DMS53 treated with DMSO at 0.1 percent for 48 hours (cell line): ENCODE measurements at regions not wholly inside any gene's neighbourhood (a gene's known extent, or its start where the extent isn't known, plus 50 kb on each side); places are given as distances from the start of the nearest gene placed in this dataset.
A peak's percentile ranks its signal among the peaks of the same experiment; 100 is the strongest.
"Not testable (repeated sequence)": the region's sequence is repeated elsewhere in the genome, so short reads cannot be mapped to it uniquely, and the experiment has no call there.

ENCODE experiments used
- DNase-seq: peaks from one replicate; lab custom pipeline; 2025; ENCODE audit not compliant: unreplicated experiment; lab: John Stamatoyannopoulos, UW

DNA sequence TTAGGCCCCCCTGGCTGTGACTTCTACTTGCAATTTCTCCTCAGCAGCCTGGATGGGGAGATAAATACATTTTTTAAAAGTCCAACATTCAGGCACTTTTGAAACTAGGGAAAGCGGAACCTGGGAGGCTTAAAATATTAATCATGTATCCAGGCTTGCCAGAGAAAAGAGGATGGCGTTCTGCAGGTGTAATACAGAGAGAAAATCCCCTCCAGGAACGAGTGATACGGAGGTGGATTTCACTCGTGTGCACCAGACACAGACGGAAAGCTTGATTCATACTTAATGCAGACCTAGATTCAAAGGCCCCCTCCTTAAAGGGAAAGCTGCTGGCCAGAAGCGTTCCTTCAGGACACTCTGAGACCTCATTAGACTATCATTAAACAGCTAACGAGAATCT lies 354.0 kb upstream of the BOD1L1 start:
- no peak for DNase-seq

DNA sequence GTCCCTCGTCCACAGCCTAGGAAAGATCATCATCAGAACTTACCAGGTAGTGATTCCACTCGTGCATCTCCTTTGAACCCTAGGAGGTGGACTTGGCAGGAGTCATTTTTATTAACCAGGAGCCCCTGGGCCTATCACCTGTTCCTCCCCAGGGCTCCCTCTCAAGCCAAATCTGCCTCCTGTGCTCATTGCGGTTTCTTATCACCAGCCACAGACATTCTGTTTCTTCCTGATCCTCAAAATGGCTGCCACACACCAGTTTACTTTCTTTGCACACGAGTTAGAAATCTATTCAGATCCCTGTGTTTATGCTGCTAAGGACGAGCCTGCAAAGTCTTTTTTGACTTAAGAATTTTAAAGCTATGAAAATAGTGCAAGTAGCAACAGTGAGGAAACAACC lies 354.5 kb upstream of the BOD1L1 start:
- DNase-seq, result no peak

DNA sequence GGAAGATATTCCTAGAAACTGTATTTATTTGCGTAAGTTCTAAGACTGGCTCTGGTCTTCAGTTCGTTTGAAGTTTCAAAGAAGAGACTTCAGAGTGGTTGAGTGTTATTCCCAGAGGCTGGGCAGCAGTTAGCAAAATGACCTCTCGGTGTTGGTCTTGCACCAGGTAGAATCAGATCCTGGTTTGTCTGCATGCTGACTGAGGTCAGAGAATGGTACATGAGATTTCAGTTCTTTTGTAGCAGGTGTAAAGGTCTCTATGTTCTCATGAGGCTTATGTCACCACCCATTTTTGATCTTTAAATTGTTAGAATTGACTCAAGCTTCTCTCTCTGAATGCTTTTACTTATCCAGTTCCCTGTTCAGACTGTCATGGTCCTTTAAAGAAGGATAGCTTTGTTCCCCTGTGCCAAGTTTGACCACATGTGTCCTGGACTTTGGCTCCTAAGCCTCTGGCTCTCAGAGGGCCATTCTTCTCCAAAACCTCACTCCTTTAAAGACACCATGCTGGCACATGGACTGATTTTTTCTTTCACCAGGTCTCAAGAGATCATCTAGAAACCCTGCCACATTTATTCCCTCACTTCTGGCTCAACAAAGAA lies 355.8 kb upstream of the BOD1L1 start:
- no peak for DNase-seq

DNA sequence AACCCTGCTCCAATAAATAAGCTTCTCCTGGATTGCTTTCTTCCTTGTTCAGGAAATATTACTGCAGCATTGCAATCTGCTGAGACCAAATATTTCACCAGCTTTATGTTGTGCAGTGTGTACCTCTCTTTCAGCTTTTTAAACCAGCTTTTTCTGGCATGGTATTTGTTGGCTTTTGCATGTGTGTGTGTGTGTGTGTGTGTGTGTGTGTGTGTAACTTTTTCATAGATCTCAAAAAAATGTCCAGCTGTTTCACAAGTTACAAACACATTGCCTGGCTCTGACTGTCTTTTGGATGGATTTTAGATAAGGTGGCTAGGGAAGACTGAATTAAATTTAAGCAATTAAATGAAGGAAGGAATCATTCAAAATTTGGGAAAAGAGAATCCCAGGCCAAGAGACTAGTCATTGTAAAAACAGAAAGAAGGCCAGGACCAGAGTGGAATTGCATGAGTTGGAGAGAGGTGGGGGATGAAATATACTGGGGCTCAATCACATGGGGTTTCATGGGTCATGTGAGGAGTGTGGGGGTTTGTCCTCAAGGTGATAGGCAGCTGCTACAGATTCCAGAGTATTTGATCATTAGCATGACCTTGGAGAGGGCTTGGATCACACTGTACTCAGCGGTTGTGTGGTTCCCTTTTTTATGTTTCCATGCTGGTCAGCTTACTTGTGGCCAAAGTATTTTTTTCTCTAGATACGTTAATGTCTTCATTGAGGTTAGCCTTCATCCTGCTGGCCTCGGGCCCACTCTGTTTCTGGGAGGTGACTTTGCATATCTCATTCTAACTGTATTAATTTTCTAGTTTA lies 357.7 kb upstream of the BOD1L1 start:
- no peak for DNase-seq

DNA sequence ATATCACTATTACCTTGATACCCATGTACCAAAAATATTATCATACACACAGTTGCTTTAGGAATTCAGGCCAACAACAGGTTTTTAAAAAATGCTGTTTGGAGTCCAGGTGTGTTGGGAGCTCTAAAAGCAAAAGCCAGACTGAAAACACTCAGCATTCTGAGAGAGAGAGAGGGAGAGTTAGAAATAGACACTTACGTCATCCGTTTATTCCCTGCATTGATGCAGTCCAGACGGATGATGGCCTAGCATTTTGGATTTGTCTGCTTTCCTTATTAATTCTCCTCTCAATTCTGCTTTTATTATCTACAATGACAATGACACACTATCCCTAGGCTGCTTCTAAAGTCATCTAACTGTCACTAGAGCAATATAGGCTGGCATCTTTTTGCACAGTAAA lies 358.3 kb upstream of the BOD1L1 start:
- DNase-seq, result no peak

DNA sequence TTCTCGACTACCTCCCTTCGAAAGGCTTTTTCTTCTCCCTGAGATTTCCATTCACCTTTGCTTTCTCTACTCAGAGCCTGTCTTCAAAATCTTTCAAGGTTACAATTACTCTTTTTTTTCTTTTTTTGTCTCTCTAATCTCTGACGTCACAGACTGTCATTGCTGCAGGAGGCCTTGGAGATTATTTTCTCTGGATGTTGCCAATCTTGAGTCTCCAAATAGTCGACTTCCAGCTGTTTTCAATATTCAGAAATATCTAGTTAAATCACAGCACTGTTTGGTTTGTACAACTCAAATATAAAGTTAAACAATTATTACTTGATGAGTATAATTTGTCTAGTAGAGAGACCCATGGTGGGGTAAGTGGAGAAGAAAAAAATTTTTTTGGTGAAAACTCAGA lies 359.0 kb upstream of the BOD1L1 start:
- no peak for DNase-seq

DNA sequence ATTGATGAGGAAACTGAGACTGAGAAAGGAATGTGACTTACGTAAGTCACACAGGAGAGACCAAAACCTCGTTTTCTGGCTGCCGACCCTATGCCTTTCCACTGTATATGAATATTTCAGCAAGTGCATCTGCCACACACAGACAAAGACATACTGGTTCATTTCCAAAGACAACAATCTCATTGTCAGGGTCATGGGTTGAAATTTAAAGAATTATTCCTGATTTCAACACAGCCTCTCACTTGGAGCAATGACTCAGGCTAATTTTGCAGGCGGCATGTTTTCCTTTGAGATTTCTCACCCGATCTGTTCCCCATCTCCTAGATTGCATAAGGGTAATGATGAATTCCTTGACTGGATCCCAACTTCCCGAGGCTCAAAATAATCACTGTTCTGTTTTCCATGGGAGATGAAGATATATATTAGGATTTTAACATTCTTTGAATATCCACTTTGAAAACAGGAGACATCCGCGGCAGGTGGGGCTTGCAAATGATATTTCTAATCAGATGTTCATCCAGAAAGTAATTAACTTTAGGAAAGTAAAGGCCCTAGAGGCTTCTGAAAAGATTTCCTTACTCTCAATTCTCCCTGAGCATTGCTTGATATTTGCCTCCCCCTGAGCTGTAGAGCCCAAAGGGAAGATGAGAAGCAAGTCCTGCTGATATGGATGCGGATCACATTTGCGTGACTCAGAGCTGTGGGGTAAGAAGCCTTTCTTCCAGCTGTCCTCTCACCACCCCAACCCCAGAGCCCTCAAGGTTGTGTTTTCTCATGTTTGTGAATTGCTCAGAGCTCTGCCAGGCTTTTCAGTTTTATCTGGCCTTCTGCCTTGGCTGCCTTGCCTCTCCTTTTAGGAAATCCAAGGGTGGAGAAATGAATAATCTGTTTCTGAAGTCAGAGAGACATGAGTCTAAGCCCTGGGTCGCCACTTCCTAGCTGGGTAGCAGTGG lies 361.1 kb upstream of the BOD1L1 start:
- no peak for DNase-seq

DNA sequence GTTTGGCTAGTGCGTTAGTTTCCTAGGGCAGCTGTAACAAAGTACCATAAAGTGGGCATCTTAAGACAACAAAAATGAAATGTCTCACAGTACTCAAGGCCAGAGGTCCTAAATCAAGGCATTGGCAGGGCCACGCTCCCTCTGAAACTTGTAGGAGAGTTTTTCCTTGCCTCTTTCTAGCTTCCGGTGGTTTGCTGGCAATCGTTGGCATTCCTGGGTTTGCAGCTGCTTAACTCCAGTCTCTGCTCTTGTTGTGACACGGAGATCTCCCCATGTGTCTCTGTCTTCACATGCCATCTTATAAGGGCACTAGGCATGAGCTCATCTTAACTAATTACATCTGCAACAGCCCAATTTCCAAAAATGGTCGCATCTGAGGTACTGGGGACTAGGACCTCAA lies 362.0 kb upstream of the BOD1L1 start:
- DNase-seq, result no peak

DNA sequence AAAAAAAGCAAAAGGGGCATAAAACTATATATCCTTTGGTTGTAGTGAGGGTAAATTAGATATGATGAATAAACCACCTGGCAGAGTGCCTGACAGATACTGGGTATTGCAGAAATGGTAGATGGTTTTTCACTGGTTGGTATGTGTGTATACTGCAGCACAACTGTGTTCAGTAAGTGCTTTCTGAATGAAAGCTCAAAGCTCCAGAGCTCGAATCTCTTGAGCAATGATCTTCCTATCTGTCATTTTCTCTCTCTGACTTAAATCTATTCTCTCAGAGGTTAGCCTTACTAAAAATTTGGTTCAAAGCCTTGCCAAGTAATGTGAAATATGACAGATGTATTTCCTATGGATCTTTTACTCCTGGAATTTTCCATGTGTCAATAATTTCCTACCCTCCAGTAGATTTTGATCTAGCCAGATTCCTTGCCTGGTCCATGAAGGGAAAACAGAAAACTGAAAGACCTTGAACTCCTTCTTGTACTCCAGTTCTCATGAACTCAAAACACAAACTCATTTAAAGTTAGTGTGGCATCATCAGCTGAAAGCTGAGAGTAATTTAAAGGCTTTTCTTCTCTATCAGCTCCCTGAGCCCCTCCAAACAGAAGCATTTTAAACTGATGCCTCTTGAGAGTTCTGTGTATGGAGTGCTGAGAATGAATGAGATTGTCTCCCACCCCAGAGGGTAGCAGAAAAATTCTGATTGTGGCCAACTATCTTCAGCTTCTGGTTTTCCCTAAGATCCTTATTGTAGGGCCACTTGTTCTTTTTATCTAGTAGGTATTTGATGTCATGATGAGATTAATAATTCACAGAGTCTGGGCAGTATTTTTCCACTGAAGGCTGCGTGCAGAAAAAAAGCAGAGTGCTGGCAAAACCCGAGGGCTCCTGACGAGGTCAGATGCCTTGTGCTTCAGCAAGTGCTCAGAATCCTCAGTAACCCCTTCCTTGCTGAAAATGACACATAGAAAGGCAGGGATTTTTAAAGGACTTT lies 363.4 kb upstream of the BOD1L1 start:
- DNase-seq, result peak; percentile 84

DNA sequence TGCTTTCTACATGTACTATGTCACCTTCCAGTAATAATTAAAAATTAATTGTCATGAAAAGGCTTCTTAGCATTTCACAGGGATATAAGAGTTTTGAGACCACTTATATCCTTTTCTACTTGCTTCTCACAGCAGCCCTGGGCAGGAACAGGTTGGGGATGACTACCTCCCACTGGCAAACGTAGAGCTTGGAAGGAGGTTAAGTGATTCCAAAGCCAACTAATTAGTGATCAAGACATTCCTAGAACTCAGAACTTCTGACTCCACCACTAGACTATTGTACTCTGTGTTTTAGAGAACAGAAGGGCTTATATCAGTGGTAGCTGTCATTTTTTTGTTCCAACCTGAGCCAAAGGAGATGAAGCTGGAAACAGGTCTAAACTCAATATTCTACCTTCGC lies 364.5 kb upstream of the BOD1L1 start:
- no peak for DNase-seq

DNA sequence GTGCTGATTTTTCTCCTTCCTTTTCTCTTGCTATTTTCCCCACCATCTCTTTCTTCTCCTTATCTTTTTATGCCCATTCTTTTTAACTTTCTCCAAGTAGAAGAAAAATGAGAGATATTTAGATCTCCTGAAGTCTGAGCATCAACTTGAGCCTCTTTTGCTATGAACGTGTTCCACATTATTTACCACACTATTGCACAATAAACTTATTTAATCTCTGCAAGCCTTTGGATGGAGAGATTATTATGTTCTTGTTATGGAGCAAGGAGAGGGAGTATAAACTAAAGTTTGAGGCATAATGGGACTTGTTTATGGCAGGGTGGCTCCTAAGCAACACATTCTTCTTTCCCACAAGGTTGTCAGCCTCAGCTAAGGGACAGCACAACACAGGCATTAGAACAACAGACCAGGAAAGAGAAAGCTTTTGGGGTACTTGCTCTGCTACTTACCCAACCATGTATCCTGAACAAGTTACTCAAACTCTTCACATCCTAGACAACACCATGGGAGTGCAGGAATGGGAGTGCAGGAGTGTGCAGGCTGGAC lies 365.5 kb upstream of the BOD1L1 start:
- DNase-seq, result no peak

DNA sequence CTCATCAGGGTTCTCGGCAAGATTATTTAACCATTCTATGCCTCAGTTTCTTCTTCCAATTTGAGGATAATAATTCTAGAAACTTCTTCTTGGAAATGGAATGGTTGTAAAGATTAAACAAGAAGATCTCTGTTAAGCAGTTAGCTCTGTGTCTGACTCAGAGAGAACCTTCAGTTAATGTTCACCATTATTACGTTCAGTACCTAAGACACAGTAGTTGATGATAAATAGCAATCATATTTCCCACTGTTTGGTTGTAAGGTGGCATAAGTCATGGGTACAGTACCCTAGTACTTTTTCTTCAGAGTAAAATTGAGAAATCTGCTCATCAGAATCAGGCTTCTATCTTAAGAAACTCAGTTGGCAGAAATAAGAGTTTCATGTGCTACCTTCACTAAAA lies 366.5 kb upstream of the BOD1L1 start:
- DNase-seq, result no peak

DNA sequence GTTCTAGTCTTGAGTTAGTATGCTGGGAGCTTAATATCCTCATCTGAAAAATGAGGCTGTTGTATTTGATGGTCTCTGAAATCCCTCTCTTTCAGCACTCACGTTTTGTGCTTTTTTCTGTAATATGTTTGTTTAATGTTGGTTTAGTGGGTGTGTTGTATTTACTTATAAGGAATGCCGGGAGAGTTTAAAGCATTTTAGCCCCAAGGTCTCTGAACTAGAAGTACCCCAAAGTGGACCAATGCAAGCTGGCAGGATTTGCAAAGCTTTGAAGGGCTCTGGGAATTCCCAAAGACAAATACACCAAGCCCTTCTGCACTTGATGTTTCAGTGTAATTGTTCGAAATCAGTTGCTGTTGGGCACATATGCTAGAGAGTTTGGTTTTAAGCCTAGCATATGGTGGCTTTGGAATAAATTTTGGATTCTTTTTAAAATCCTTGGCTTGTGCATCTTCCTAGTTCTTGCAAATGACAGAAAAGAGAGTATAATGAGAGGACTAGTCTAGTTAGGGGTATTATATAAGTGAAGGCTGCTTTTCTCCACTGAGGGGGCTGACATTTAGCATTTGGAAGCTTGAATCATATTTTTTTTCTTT lies 371.4 kb upstream of the BOD1L1 start:
- no peak for DNase-seq

DNA sequence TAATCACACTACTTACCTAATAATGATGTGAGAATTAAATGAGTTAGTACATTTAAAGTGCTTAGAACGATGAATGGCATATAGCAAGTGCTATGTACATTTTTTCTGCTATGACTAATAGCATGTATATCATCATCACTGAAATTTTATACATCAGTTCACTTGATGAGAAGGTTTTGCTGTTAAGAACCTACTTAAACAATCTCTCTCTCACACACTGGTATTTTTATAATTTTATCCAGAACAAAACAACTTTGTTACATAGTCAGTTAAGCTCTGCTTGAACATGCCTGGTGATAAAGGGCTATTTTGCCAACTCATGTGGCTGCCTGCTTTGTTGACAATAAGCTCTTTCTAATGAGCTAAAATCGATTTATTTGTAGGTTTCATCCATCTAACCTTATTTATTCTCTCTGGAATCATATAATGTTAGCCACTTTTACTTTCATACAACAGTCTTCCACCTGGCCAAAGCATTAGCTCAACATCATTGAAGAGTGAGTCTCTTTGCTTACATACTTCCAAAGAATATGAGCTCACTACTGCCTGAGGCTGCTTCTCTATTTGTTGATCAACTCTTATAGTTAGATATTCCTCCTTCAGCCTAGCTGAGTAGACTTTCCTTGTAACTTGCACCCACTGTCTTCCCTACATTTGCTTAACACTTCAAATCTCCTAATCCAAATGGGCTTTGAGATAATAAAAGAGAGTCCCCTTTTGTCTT lies 372.7 kb upstream of the BOD1L1 start:
- DNase-seq, result no peak

DNA sequence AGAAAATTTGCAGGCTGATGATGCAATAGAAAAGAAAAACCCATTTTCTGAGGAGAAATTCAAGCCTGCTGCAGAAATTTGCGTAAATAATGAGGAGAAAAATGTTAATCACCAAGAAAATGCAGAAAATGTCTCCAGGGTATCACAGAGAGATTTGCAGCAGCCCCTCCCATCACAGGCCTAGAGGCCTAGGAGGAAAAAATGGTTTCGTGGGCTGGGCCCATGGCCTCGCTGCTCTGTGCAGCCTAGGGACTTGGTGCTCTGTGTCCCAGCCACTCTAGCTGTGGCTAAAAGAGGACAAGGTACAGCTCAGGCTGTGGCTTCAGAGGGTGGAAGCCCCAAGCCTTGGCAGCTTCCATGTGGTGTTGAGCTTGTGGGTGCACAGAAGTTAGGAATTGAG lies 374.8 kb upstream of the BOD1L1 start:
- not testable (repeated sequence) for DNase-seq

DNA sequence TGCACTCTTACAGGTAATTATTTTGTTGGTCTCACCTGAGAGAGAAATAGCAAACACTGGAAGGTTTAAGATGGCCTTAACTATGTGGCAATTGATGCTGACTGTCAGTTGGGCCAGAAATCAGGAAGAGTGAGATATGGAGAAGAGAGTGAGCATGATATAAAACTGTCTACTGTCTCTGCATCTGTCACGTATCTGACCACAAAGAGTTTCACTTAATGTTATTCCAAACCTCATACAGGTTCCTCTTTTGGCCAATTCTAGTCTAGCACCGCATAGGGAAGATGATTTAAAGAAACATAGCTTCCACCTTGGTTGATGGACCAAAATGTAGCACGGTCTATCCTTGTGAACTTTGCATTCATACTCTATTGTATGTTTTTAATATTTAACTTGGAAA lies 381.0 kb upstream of the BOD1L1 start:
- no peak for DNase-seq

DNA sequence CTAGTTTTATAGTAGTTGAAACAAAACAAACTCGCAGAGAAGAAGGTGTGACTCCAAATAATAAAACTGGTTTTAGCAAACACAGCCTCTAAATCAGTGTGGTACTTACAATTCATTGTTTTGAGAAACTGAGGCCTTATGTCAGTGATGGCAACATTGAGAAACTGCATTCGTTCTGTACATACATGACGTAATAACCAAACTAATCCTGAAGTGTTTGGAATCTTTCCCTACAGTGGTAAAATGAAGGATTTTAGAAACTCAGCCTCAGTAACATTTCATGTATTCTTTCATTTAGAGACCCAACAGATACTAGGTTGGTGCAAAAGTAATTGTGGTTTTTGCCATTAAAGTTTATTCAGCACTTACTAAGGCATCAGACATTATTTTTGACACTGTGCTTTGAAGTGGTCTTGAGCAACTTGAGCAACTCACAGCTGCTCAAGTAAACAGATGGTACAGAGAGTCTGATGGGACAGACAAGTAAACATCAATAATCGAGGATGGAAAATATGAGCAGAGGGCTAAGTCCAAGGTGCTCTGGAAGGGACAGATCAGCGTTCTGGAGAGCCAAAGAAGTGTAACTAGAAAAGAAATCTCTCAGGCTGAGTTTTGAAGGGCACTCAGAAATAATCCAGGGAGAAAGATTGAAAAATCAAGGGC lies 390.8 kb upstream of the BOD1L1 start:
- DNase-seq, result no peak

DNA sequence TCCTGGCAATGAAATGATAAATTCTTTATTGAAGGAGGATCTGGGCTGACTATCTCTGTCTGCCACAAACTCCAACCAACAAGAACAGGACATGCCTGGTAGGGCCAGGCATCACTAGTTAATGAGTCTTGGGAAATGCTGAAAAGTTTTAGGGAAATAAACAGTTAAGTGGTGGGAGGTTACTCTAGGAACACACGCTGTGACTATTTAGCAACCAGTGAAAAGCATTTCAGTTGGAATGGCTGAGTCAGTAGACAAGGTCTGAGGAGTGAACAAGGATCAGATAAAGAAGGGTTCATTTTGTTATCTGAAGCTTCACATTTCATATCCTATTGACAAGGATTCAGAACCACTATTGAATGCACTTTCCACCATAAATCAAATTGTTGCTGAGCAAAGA lies 394.9 kb upstream of the BOD1L1 start:
- no peak for DNase-seq

DNA sequence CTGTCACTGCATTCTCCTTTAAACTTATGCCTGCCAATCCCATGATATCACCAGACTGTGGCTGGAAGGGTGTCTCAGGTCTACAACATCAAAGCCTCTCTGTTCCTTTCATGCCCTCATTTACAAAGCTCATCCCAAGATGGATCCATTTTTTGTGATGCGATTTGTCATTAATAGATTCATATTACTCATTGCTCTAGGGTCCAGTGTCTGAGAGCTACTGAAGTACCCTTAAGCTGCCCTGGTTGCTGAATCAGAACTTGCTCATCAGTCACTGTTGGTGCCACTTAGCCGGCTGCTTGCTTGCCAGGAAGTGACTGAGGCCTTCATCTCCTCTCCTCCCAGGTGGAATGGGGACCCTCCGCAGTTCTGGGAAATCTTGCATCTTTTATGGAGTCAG lies 395.5 kb upstream of the BOD1L1 start:
- DNase-seq, result no peak
